ENCODE measurements at regions not wholly inside any gene's neighbourhood (a gene's known extent, or its start where the extent isn't known, plus 50 kb on each side); places are given as distances from the start of the nearest gene placed in this dataset.
"Not testable (repeated sequence)": the region's sequence is repeated elsewhere in the genome, so short reads cannot be mapped to it uniquely, and the experiment has no call there.

DNA sequence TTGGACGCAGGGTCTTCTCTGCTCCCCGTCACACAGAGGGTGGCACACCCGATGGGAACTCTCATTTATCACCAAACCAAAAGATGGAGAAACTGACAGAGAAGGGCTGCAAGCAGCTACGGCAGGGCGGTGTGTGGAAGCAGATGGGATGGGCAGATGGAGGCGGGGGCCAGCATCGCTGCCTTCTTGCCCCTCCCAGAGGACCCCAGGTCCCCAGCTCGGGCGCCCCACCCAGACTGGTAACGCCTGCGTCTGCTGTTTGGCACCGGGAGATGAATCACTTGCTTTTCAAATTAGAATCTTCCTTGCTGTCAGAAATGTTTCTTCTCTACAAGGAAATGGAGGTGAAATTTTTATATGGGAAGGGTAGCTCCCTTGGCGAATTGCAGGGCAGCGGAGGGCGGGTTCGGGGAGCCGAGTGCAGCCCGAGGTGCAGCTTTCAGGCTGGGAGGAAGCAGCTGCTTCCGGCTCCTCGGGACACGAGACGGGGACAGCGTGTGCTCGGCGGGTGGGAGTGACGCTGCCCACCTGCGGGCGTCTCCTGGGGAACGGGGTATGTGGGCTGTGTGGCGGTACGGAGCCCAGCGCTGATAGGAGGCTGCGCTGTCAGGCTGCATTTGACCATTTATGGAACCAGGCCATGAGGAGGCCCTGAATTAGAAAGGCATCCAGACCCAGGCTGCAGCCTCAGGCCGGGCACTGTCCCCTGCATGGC is 4440.3 kb upstream of the TPTE start:
- H3K79me1 ChIP-seq (ENCODE audit: low read depth, low read length); H2AK5ac ChIP-seq (ENCODE audit: low read depth, low read length); H3K4me2 ChIP-seq (ENCODE audit: insufficient read depth in 1 of 2, low read depth in 2 of 2, low read length in 2 of 2); H3K23me2 ChIP-seq (ENCODE audit: low read depth, low read length); H3K79me2 ChIP-seq (ENCODE audit: control insufficient read depth in 1 of 2, insufficient read depth in 2 of 2, low read length in 2 of 2); H3K27ac ChIP-seq (ENCODE audit: low read depth, low read length); H2BK15ac ChIP-seq (ENCODE audit: low read length); H3K18ac ChIP-seq (ENCODE audit: extremely low read depth, low read length); H3K9me3 ChIP-seq (ENCODE audit: insufficient read depth in 2 of 2, low read depth in 1 of 2, low read length in 1 of 2); H3K14ac ChIP-seq (ENCODE audit: insufficient read length); H3K9ac ChIP-seq (replicated peaks in 1 of 4; ENCODE audit: extremely low read depth in 1 of 4, low read depth in 3 of 4, low read length in 3 of 4); H4K20me1 ChIP-seq (replicated peaks in 1 of 2; ENCODE audit: control insufficient read depth in 1 of 2, insufficient read depth in 2 of 2, low read length in 2 of 2); POLR2A ChIA-PET (ENCODE audit: partially characterized antibody); H3K56ac ChIP-seq (replicated peaks; ENCODE audit: insufficient read length, low read depth, low read length); H3K23ac ChIP-seq (ENCODE audit: insufficient read length); FAIRE-seq; DNase-seq (ENCODE audit: low read depth in 1 of 2, low spot score in 2 of 2); H3K4me3 ChIP-seq (ENCODE audit: extremely low read depth in 1 of 4, insufficient read depth in 2 of 4, low read depth in 3 of 4, low read length in 4 of 4); H2AFZ ChIP-seq (ENCODE audit: low read length); H3K4me1 ChIP-seq (replicated peaks in 1 of 4; ENCODE audit: control insufficient read depth in 3 of 4, insufficient read depth in 4 of 4, low read length in 3 of 4); H2BK120ac ChIP-seq (replicated peaks; ENCODE audit: low read depth, low read length); H2BK20ac ChIP-seq (ENCODE audit: low read length); H3K36me3 ChIP-seq (ENCODE audit: control insufficient read depth in 2 of 4, insufficient read depth in 4 of 4, low read length in 3 of 4); H4K5ac ChIP-seq (ENCODE audit: insufficient read length, low read depth, low read length); CTCF ChIA-PET (ENCODE audit: partially characterized antibody); H4K8ac ChIP-seq (ENCODE audit: extremely low read depth, insufficient read depth, low read length); H2BK5ac ChIP-seq (ENCODE audit: low read depth, low read length); H3K4ac ChIP-seq (replicated peaks; ENCODE audit: insufficient read length, low read depth, low read length); H2BK12ac ChIP-seq (ENCODE audit: low read depth, low read length); H3K27me3 ChIP-seq (replicated peaks in 1 of 4; ENCODE audit: control insufficient read depth in 3 of 4, extremely low read depth in 1 of 4, insufficient read depth in 3 of 4, low read length in 3 of 4); H4K91ac ChIP-seq (replicated peaks; ENCODE audit: insufficient read length, low read length): not testable (repeated sequence)
- WGBS, 2 experiments (ENCODE audit: extremely low coverage in 1 of 2, insufficient coverage in 1 of 2, insufficient read length in 1 of 2, insufficient replicate concordance in 2 of 2, low coverage in 1 of 2, low lambda C conversion rate in 2 of 2, missing lambda C conversion rate in 1 of 2): no CpG with 5 or more reads among the region's 34 CpGs

GRCh38 chr21:6082166-6082565 is 4439.2 kb upstream of the TPTE start:
- H3K18ac ChIP-seq (ENCODE audit: extremely low read depth, low read length); H4K91ac ChIP-seq (replicated peaks; ENCODE audit: insufficient read length, low read length); H3K79me2 ChIP-seq (ENCODE audit: control insufficient read depth in 1 of 2, insufficient read depth in 2 of 2, low read length in 2 of 2); H4K8ac ChIP-seq (ENCODE audit: extremely low read depth, insufficient read depth, low read length); H3K4me3 ChIP-seq (ENCODE audit: extremely low read depth in 1 of 4, insufficient read depth in 2 of 4, low read depth in 3 of 4, low read length in 4 of 4); H3K14ac ChIP-seq (ENCODE audit: insufficient read length); H3K27ac ChIP-seq (ENCODE audit: low read depth, low read length); H3K4me1 ChIP-seq (replicated peaks in 1 of 4; ENCODE audit: control insufficient read depth in 3 of 4, insufficient read depth in 4 of 4, low read length in 3 of 4); H3K9ac ChIP-seq (replicated peaks in 1 of 4; ENCODE audit: extremely low read depth in 1 of 4, low read depth in 3 of 4, low read length in 3 of 4); H2BK20ac ChIP-seq (ENCODE audit: low read length); H3K23me2 ChIP-seq (ENCODE audit: low read depth, low read length); H4K20me1 ChIP-seq (replicated peaks in 1 of 2; ENCODE audit: control insufficient read depth in 1 of 2, insufficient read depth in 2 of 2, low read length in 2 of 2); H3K9me3 ChIP-seq (ENCODE audit: insufficient read depth in 2 of 2, low read depth in 1 of 2, low read length in 1 of 2); H2BK15ac ChIP-seq (ENCODE audit: low read length); POLR2A ChIA-PET (ENCODE audit: partially characterized antibody); H3K4me2 ChIP-seq (ENCODE audit: insufficient read depth in 1 of 2, low read depth in 2 of 2, low read length in 2 of 2); H3K56ac ChIP-seq (replicated peaks; ENCODE audit: insufficient read length, low read depth, low read length); H2BK5ac ChIP-seq (ENCODE audit: low read depth, low read length); H3K36me3 ChIP-seq (ENCODE audit: control insufficient read depth in 2 of 4, insufficient read depth in 4 of 4, low read length in 3 of 4); CTCF ChIA-PET (ENCODE audit: partially characterized antibody); H3K79me1 ChIP-seq (ENCODE audit: low read depth, low read length); H4K5ac ChIP-seq (ENCODE audit: insufficient read length, low read depth, low read length); H3K4ac ChIP-seq (replicated peaks; ENCODE audit: insufficient read length, low read depth, low read length); H3K27me3 ChIP-seq (replicated peaks in 1 of 4; ENCODE audit: control insufficient read depth in 3 of 4, extremely low read depth in 1 of 4, insufficient read depth in 3 of 4, low read length in 3 of 4); DNase-seq (ENCODE audit: low read depth in 1 of 2, low spot score in 2 of 2); H2AK5ac ChIP-seq (ENCODE audit: low read depth, low read length); H2BK12ac ChIP-seq (ENCODE audit: low read depth, low read length); H2BK120ac ChIP-seq (replicated peaks; ENCODE audit: low read depth, low read length); H2AFZ ChIP-seq (ENCODE audit: low read length); FAIRE-seq; H3K23ac ChIP-seq (ENCODE audit: insufficient read length): not testable (repeated sequence)
- no CpG with 5 or more reads among the region's 12 CpGs for WGBS, 2 experiments (ENCODE audit: extremely low coverage in 1 of 2, insufficient coverage in 1 of 2, insufficient read length in 1 of 2, insufficient replicate concordance in 2 of 2, low coverage in 1 of 2, low lambda C conversion rate in 2 of 2, missing lambda C conversion rate in 1 of 2)

Measured in H1 (cell line).